H1 (cell line): ENCODE measurements at regions not wholly inside any gene's neighbourhood (a gene's known extent, or its start where the extent isn't known, plus 50 kb on each side); places are given as distances from the start of the nearest gene placed in this dataset.

Source experiments
- CREB1 ChIP-seq: IDR thresholded peaks from 2 replicates; pipeline ENCODE4 v1.6.1; 2012; ENCODE audit warnings: inconsistent platforms
- EGR1 ChIP-seq: IDR thresholded peaks from 2 replicates; pipeline ENCODE4 v1.6.1; 2011; ENCODE audit warnings: low read depth, low read length, borderline replicate concordance
- EP300 ChIP-seq, 2 experiments: IDR thresholded peaks; 1 replicate in 1 of 2; 2 replicates in 1 of 2; pipeline ENCODE4 v1.6.1; 2011 to 2012; ENCODE audit warnings: low read depth in 2 of 2, low read length in 2 of 2, mild to moderate bottlenecking in 2 of 2, borderline replicate concordance in 1 of 2, inconsistent platforms in 1 of 2, moderate library complexity in 1 of 2
- GABPA ChIP-seq: IDR thresholded peaks from 2 replicates; pipeline ENCODE4 v1.6.1; 2011; ENCODE audit warnings: mild to moderate bottlenecking, low read length, moderate library complexity, borderline replicate concordance; ENCODE audit not compliant: insufficient read depth
- HDAC6 ChIP-seq: IDR thresholded peaks from one replicate; pipeline ENCODE4 v1.7.1; 2012; ENCODE audit warnings: low read depth, mild to moderate bottlenecking, inconsistent platforms, low read length, moderate library complexity
- JUN ChIP-seq: IDR thresholded peaks from 2 replicates; pipeline ENCODE4 v1.6.1; 2011; ENCODE audit warnings: low read depth, mild to moderate bottlenecking, improper control_type of control experiment, low read length
- SP2 ChIP-seq: IDR thresholded peaks from 2 replicates; pipeline ENCODE4 v1.6.1; 2012; ENCODE audit warnings: mild to moderate bottlenecking, low read length, inconsistent platforms
- TEAD4 ChIP-seq: IDR thresholded peaks from 2 replicates; pipeline ENCODE4 v1.6.1; 2012; ENCODE audit warnings: low read depth, low read length, inconsistent platforms, mixed read lengths
- TF ChIP-seq, protein P1 (sequence below): fragments of 300-600 bp; sonication (generic); IDR thresholded peaks from 2 replicates; pipeline ENCODE4 v1.7.1; 2012; ENCODE audit warnings: low read length, moderate library complexity, mild to moderate bottlenecking, inconsistent platforms; ENCODE audit not compliant: insufficient replicate concordance
- TF ChIP-seq, protein P2 (sequence below): IDR thresholded peaks from 2 replicates; pipeline ENCODE4 v1.6.1; 2012; ENCODE audit warnings: inconsistent platforms
- TF ChIP-seq, protein P3 (sequence below): IDR thresholded peaks from 2 replicates; pipeline ENCODE4 v1.6.1; 2011; ENCODE audit warnings: low read length, improper control_type of control experiment

DNA sequence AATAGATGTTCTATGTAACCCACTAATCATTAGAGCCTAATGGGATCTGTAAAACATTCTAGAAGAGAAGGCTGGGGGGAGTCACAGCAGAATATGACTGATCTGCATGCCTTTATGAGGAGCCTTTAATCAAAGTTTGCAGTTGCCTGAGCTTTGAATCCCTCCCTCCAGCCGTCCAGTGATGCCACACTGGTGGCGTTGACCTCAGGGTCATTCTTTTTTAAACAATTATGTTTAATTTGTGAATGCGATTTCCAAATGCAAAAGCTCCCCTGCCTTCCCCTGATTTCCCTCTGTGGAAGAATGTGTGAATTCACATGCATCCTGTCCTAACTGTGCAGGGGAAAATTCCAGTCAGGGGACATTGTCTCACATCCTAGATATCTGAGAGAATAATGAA lies 199.7 kb upstream of the GPR101 start (continued):
- TF ChIP-seq, protein P1, sequence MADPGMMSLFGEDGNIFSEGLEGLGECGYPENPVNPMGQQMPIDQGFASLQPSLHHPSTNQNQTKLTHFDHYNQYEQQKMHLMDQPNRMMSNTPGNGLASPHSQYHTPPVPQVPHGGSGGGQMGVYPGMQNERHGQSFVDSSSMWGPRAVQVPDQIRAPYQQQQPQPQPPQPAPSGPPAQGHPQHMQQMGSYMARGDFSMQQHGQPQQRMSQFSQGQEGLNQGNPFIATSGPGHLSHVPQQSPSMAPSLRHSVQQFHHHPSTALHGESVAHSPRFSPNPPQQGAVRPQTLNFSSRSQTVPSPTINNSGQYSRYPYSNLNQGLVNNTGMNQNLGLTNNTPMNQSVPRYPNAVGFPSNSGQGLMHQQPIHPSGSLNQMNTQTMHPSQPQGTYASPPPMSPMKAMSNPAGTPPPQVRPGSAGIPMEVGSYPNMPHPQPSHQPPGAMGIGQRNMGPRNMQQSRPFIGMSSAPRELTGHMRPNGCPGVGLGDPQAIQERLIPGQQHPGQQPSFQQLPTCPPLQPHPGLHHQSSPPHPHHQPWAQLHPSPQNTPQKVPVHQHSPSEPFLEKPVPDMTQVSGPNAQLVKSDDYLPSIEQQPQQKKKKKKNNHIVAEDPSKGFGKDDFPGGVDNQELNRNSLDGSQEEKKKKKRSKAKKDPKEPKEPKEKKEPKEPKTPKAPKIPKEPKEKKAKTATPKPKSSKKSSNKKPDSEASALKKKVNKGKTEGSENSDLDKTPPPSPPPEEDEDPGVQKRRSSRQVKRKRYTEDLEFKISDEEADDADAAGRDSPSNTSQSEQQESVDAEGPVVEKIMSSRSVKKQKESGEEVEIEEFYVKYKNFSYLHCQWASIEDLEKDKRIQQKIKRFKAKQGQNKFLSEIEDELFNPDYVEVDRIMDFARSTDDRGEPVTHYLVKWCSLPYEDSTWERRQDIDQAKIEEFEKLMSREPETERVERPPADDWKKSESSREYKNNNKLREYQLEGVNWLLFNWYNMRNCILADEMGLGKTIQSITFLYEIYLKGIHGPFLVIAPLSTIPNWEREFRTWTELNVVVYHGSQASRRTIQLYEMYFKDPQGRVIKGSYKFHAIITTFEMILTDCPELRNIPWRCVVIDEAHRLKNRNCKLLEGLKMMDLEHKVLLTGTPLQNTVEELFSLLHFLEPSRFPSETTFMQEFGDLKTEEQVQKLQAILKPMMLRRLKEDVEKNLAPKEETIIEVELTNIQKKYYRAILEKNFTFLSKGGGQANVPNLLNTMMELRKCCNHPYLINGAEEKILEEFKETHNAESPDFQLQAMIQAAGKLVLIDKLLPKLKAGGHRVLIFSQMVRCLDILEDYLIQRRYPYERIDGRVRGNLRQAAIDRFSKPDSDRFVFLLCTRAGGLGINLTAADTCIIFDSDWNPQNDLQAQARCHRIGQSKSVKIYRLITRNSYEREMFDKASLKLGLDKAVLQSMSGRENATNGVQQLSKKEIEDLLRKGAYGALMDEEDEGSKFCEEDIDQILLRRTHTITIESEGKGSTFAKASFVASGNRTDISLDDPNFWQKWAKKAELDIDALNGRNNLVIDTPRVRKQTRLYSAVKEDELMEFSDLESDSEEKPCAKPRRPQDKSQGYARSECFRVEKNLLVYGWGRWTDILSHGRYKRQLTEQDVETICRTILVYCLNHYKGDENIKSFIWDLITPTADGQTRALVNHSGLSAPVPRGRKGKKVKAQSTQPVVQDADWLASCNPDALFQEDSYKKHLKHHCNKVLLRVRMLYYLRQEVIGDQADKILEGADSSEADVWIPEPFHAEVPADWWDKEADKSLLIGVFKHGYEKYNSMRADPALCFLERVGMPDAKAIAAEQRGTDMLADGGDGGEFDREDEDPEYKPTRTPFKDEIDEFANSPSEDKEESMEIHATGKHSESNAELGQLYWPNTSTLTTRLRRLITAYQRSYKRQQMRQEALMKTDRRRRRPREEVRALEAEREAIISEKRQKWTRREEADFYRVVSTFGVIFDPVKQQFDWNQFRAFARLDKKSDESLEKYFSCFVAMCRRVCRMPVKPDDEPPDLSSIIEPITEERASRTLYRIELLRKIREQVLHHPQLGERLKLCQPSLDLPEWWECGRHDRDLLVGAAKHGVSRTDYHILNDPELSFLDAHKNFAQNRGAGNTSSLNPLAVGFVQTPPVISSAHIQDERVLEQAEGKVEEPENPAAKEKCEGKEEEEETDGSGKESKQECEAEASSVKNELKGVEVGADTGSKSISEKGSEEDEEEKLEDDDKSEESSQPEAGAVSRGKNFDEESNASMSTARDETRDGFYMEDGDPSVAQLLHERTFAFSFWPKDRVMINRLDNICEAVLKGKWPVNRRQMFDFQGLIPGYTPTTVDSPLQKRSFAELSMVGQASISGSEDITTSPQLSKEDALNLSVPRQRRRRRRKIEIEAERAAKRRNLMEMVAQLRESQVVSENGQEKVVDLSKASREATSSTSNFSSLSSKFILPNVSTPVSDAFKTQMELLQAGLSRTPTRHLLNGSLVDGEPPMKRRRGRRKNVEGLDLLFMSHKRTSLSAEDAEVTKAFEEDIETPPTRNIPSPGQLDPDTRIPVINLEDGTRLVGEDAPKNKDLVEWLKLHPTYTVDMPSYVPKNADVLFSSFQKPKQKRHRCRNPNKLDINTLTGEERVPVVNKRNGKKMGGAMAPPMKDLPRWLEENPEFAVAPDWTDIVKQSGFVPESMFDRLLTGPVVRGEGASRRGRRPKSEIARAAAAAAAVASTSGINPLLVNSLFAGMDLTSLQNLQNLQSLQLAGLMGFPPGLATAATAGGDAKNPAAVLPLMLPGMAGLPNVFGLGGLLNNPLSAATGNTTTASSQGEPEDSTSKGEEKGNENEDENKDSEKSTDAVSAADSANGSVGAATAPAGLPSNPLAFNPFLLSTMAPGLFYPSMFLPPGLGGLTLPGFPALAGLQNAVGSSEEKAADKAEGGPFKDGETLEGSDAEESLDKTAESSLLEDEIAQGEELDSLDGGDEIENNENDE, result no peak
- no peak for TF ChIP-seq CREB1
- TF ChIP-seq, protein P2, sequence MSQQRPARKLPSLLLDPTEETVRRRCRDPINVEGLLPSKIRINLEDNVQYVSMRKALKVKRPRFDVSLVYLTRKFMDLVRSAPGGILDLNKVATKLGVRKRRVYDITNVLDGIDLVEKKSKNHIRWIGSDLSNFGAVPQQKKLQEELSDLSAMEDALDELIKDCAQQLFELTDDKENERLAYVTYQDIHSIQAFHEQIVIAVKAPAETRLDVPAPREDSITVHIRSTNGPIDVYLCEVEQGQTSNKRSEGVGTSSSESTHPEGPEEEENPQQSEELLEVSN, result no peak
- no peak for TF ChIP-seq TEAD4
- TF ChIP-seq EP300 (IDR thresholded peaks at IDR 0.05; ENCODE audit: borderline replicate concordance in 1 of 2, low read depth in 2 of 2, low read length in 2 of 2), result no peak
- TF ChIP-seq, protein P3, sequence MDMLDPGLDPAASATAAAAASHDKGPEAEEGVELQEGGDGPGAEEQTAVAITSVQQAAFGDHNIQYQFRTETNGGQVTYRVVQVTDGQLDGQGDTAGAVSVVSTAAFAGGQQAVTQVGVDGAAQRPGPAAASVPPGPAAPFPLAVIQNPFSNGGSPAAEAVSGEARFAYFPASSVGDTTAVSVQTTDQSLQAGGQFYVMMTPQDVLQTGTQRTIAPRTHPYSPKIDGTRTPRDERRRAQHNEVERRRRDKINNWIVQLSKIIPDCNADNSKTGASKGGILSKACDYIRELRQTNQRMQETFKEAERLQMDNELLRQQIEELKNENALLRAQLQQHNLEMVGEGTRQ, result no peak
- TF ChIP-seq HDAC6, result no peak
- no peak for TF ChIP-seq EGR1
- TF ChIP-seq JUN, result no peak
- no peak for TF ChIP-seq GABPA
- TF ChIP-seq SP2, result no peak
